ENCODE measurements at regions not wholly inside any gene's neighbourhood (a gene's known extent, or its start where the extent isn't known, plus 50 kb on each side); places are given as distances from the start of the nearest gene placed in this dataset.

DNA sequence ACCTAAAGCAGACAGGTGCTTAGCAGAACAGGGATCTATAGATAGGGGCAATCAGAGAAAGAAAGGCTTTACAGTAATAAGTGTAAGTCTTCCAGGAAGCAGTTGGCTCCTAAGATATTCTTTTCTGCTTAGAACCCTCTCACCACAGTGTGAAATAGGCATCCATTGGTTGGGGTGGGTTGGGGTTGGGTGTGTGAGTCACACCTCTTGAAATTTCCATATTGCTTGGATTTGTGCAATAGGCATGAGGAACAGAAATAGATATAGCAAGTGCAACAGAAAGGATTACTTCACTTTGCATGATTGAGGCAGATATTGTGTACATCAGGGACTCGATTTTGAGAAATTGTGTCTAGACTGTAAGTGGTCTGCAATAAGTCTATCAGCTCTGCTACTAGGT, 200.1 kb upstream of the GAP43 start:
- no peaks in the 10 kb centered on the region for H3K27me3 ChIP-seq (ENCODE audit: control insufficient read depth, insufficient read depth, low read length, poor library complexity, severe bottlenecking)
- H3K9me3 ChIP-seq (ENCODE audit: control insufficient read depth, low read length) = no peaks in the 10 kb centered on the region
- no peak overlapping the region for H3K27ac ChIP-seq (ENCODE audit: insufficient read depth, low read depth, low read length, poor library complexity, severe bottlenecking)
- no peaks in the 10 kb centered on the region for H3K4me1 ChIP-seq (ENCODE audit: control insufficient read depth, insufficient read depth, low read length)
- 85 to 89% methylated on average over 1 of the region's 1 CpG for WGBS, 2 experiments
- no peak overlapping the region for H3K4me3 ChIP-seq (ENCODE audit: insufficient read depth, low read depth, low read length)
- H3K36me3 ChIP-seq (ENCODE audit: control insufficient read depth, insufficient read depth, low read length) = no peaks in the 10 kb centered on the region

DNA sequence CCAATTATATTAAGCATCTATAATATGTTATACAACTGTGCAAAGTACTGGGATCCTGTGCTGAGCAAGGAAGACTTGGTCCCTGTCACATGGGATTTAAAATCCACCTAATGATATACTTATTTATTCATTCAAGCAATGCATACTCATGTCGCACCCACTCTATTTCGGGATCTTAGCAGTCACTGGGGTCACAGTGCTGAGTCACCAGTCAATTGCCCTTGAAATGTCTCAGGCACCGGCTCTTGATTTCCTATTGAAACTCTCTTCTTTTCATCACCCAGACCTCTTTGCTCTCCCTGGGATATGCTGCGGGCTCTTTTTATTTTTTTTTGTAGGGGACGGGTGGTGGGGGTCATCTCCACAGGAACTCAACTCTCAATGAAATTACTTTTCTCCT, 194.5 kb upstream of the GAP43 start:
- no peaks in the 10 kb centered on the region for H3K4me1 ChIP-seq (ENCODE audit: control insufficient read depth, insufficient read depth, low read length)
- no peaks in the 10 kb centered on the region for H3K27me3 ChIP-seq (ENCODE audit: control insufficient read depth, insufficient read depth, low read length, poor library complexity, severe bottlenecking)
- no peaks in the 10 kb centered on the region for H3K36me3 ChIP-seq (ENCODE audit: control insufficient read depth, insufficient read depth, low read length)
- no peaks in the 10 kb centered on the region for H3K9me3 ChIP-seq (ENCODE audit: control insufficient read depth, low read length)
- H3K4me3 ChIP-seq (ENCODE audit: insufficient read depth, low read depth, low read length) = no peak overlapping the region
- H3K27ac ChIP-seq (ENCODE audit: insufficient read depth, low read depth, low read length, poor library complexity, severe bottlenecking) = no peak overlapping the region
- 58 to 76% methylated on average over 3 to 5 of the region's 5 CpGs for WGBS, 2 experiments

GRCh38 chr3:115436767-115437301, 186.5 kb upstream of the GAP43 start:
- Histone ChIP-seq H3K27me3 (ENCODE audit: control insufficient read depth, insufficient read depth, low read length, poor library complexity, severe bottlenecking) (no peaks in the 10 kb centered on the region), H3K4me3 (ENCODE audit: insufficient read depth, low read depth, low read length) (no peak overlapping the region), H3K4me1 (ENCODE audit: control insufficient read depth, insufficient read depth, low read length) (no peaks in the 10 kb centered on the region), H3K27ac (ENCODE audit: insufficient read depth, low read depth, low read length, poor library complexity, severe bottlenecking) (no peak overlapping the region), H3K9me3 (ENCODE audit: control insufficient read depth, low read length) (no peaks in the 10 kb centered on the region), H3K36me3 (ENCODE audit: control insufficient read depth, insufficient read depth, low read length) (no peaks in the 10 kb centered on the region)
- WGBS, 2 experiments = 45 to 60% methylated on average over 4 to 5 of the region's 5 CpGs

- WGBS, 2 experiments = 92 to 94% methylated on average over 2 of the region's 2 CpGs
- Histone ChIP-seq H3K9me3 (ENCODE audit: control insufficient read depth, low read length) (no peaks in the 10 kb centered on the region), H3K27me3 (ENCODE audit: control insufficient read depth, insufficient read depth, low read length, poor library complexity, severe bottlenecking) (no peaks in the 10 kb centered on the region), H3K4me1 (ENCODE audit: control insufficient read depth, insufficient read depth, low read length) (peaks cover 3% of the 10 kb centered on the region), H3K36me3 (ENCODE audit: control insufficient read depth, insufficient read depth, low read length) (no peaks in the 10 kb centered on the region), H3K4me3 (ENCODE audit: insufficient read depth, low read depth, low read length) (no peak overlapping the region), H3K27ac (ENCODE audit: insufficient read depth, low read depth, low read length, poor library complexity, severe bottlenecking) (no peak overlapping the region)
Measured at GRCh38 chr3:115438799-115439198, 184.5 kb upstream of the GAP43 start.

DNA sequence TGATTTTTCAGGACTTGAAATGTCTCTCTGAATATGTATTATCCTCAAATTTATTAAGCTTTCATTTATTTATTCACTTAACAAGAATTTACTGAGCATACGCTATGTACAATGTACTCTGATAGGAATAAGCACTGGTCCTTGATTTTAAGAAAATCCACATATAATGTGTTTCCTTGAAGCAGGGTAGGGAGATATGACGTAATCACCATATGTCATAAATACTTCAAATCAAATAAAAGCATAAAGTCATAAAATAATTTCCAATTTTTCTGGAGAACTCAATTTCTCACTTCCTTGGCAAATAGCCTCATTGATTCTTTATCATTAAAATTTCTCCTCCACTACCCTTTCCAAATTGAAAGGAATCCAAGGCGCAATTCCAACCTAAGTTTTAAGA, 177.8 kb upstream of the GAP43 start:
- Histone ChIP-seq H3K27me3 (ENCODE audit: control insufficient read depth, insufficient read depth, low read length, poor library complexity, severe bottlenecking) (no peaks in the 10 kb centered on the region), H3K9me3 (ENCODE audit: control insufficient read depth, low read length) (no peaks in the 10 kb centered on the region), H3K36me3 (ENCODE audit: control insufficient read depth, insufficient read depth, low read length) (no peaks in the 10 kb centered on the region), H3K4me3 (ENCODE audit: insufficient read depth, low read depth, low read length) (no peak overlapping the region), H3K4me1 (ENCODE audit: control insufficient read depth, insufficient read depth, low read length) (peaks cover 3% of the 10 kb centered on the region), H3K27ac (ENCODE audit: insufficient read depth, low read depth, low read length, poor library complexity, severe bottlenecking) (no peak overlapping the region)
- 87 to 93% methylated on average over 3 of the region's 3 CpGs for WGBS, 2 experiments

DNA sequence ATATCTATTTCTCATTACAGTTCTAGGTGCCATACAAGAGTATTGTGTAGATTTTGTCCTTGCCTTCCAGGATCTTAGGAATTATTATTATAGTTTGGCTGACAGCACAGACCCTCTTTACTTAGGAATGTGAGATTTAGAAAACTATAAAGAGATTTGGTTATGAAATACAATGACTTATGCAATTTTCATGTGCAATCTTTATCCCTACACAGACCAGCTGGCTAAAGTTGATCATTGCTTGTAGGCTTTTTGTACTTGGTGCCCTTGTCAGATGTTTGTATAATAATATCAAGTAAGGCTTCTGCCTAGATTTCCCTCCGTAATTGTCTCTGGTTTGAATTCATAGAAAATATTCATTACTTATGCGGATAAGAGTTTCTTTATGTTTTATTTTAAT, 174.5 kb upstream of the GAP43 start:
- no peak overlapping the region for H3K4me3 ChIP-seq (ENCODE audit: insufficient read depth, low read depth, low read length)
- H3K27ac ChIP-seq (ENCODE audit: insufficient read depth, low read depth, low read length, poor library complexity, severe bottlenecking) = no peak overlapping the region
- 80 to 90% methylated on average over 2 of the region's 2 CpGs for WGBS, 2 experiments
- no peaks in the 10 kb centered on the region for H3K4me1 ChIP-seq (ENCODE audit: control insufficient read depth, insufficient read depth, low read length)
- no peaks in the 10 kb centered on the region for H3K27me3 ChIP-seq (ENCODE audit: control insufficient read depth, insufficient read depth, low read length, poor library complexity, severe bottlenecking)
- H3K9me3 ChIP-seq (ENCODE audit: control insufficient read depth, low read length) = no peaks in the 10 kb centered on the region
- H3K36me3 ChIP-seq (ENCODE audit: control insufficient read depth, insufficient read depth, low read length) = no peaks in the 10 kb centered on the region

- H3K4me1 ChIP-seq (ENCODE audit: control insufficient read depth, insufficient read depth, low read length) = no peaks in the 10 kb centered on the region
- H3K27ac ChIP-seq (ENCODE audit: insufficient read depth, low read depth, low read length, poor library complexity, severe bottlenecking) = no peak overlapping the region
- no peaks in the 10 kb centered on the region for H3K36me3 ChIP-seq (ENCODE audit: control insufficient read depth, insufficient read depth, low read length)
- 89 to 98% methylated on average over 4 of the region's 4 CpGs for WGBS, 2 experiments
- H3K9me3 ChIP-seq (ENCODE audit: control insufficient read depth, low read length) = no peaks in the 10 kb centered on the region
- H3K4me3 ChIP-seq (ENCODE audit: insufficient read depth, low read depth, low read length) = no peak overlapping the region
- no peaks in the 10 kb centered on the region for H3K27me3 ChIP-seq (ENCODE audit: control insufficient read depth, insufficient read depth, low read length, poor library complexity, severe bottlenecking)
Measured at GRCh38 chr3:115450036-115450435, 173.3 kb upstream of the GAP43 start.

DNA sequence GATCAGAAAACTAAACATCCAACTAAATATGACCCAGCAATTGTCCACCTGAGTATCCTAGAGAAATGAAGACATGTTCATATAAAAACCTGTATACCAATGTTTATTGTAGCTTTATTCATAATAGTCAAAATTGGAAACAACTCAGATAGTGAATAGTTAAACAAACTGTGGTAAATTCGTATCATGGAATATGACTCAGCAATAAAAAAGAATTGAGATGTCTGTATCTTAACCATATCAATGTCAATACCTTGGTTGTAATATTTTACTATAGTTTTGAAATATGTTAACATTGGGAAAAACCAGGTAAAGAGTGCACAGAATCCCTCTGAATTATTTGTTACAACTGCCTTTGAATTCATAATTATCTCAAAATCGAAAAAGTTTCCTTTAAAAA, 159.3 kb upstream of the GAP43 start:
- H3K4me1 ChIP-seq (ENCODE audit: control insufficient read depth, insufficient read depth, low read length) = no peaks in the 10 kb centered on the region
- no peak overlapping the region for H3K4me3 ChIP-seq (ENCODE audit: insufficient read depth, low read depth, low read length)
- H3K27me3 ChIP-seq (ENCODE audit: control insufficient read depth, insufficient read depth, low read length, poor library complexity, severe bottlenecking) = no peaks in the 10 kb centered on the region
- no peaks in the 10 kb centered on the region for H3K36me3 ChIP-seq (ENCODE audit: control insufficient read depth, insufficient read depth, low read length)
- 100% methylated on average over 1 to 2 of the region's 2 CpGs for WGBS, 2 experiments
- no peaks in the 10 kb centered on the region for H3K9me3 ChIP-seq (ENCODE audit: control insufficient read depth, low read length)
- H3K27ac ChIP-seq (ENCODE audit: insufficient read depth, low read depth, low read length, poor library complexity, severe bottlenecking) = no peak overlapping the region

DNA sequence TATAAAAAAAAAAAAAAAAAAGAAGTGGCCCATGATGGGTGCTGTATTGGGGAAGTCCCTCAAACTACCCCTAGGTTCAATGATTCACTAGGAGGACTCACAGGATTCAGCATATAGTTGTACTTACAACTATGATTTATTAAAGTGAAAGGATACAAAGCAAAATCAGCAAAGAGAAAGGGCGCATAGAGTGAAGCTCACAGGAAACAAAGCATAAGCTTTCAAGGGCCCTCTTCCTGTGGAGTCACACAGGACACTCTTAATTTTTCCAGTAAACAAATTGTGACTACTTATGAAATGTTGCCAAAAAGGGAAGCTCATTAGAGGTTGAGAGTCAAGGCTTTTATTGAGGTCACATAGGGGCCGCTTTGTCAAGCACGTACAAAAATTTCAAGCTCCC, 153.7 kb upstream of the GAP43 start:
- Histone ChIP-seq H3K4me3 (ENCODE audit: insufficient read depth, low read depth, low read length) (no peak overlapping the region), H3K27ac (ENCODE audit: insufficient read depth, low read depth, low read length, poor library complexity, severe bottlenecking) (no peak overlapping the region), H3K9me3 (ENCODE audit: control insufficient read depth, low read length) (no peaks in the 10 kb centered on the region), H3K4me1 (ENCODE audit: control insufficient read depth, insufficient read depth, low read length) (no peaks in the 10 kb centered on the region), H3K36me3 (ENCODE audit: control insufficient read depth, insufficient read depth, low read length) (no peaks in the 10 kb centered on the region), H3K27me3 (ENCODE audit: control insufficient read depth, insufficient read depth, low read length, poor library complexity, severe bottlenecking) (no peaks in the 10 kb centered on the region)
- WGBS, 2 experiments = 96 to 100% methylated on average over 1 to 3 of the region's 3 CpGs

- H3K9me3 ChIP-seq (ENCODE audit: control insufficient read depth, low read length) = no peaks in the 10 kb centered on the region
- H3K4me1 ChIP-seq (ENCODE audit: control insufficient read depth, insufficient read depth, low read length) = peaks cover 4% of the 10 kb centered on the region
- H3K4me3 ChIP-seq (ENCODE audit: insufficient read depth, low read depth, low read length) = no peak overlapping the region
- no peaks in the 10 kb centered on the region for H3K36me3 ChIP-seq (ENCODE audit: control insufficient read depth, insufficient read depth, low read length)
- no peak overlapping the region for H3K27ac ChIP-seq (ENCODE audit: insufficient read depth, low read depth, low read length, poor library complexity, severe bottlenecking)
- H3K27me3 ChIP-seq (ENCODE audit: control insufficient read depth, insufficient read depth, low read length, poor library complexity, severe bottlenecking) = no peaks in the 10 kb centered on the region
- 88 to 92% methylated on average over 3 of the region's 3 CpGs for WGBS, 2 experiments
Measured at GRCh38 chr3:115470254-115470653, 153.1 kb upstream of the GAP43 start.
